ENCODE measurements at regions not wholly inside any gene's neighbourhood (a gene's known extent, or its start where the extent isn't known, plus 50 kb on each side); places are given as distances from the start of the nearest gene placed in this dataset.

DNA sequence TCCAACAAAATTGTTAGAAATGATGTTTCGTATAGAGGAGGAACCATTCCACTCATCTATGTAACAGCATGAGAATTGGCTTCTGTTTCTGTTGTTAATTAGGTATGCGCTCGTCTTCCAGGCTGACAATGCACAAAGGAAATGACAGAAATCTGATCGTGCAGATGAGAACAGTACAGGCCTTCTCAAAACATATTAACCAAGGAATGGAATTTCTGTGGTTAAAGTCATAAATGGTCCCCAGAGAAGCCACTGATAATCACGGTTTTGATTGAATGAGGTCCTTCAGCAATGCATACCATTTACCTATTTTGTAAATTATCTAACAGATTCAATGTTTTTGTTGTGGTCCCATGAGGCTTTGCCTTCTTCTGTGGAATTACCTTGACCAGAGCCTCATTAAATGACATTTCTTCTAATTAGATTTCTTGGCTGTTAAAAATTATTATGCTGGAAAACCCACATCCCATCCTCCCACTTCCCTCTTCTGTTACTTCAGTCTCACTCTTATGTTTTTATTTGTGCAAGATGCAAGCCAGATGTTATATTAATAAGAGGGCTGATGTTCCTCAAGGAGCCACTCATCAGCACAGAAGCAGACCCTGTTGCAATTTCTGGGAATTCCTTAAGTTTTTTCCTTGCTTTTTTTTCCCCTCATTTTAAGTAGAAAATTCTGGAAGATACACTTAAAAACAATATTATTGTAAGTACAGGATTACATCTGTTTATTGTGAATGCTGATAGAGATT lies 395.8 kb downstream of the PID1 start:
- Mint-ChIP-seq H3K4me3 (no peak overlapping the region), H3K9me3 (peaks cover 4 to 8% (median 7%) of the 10 kb centered on the region in 3 donors), H3K27me3 (no peaks in the 10 kb centered on the region), H3K27ac (no peak overlapping the region), H3K4me1 (no peaks in the 10 kb centered on the region), H3K36me3 (no peaks in the 10 kb centered on the region)

DNA sequence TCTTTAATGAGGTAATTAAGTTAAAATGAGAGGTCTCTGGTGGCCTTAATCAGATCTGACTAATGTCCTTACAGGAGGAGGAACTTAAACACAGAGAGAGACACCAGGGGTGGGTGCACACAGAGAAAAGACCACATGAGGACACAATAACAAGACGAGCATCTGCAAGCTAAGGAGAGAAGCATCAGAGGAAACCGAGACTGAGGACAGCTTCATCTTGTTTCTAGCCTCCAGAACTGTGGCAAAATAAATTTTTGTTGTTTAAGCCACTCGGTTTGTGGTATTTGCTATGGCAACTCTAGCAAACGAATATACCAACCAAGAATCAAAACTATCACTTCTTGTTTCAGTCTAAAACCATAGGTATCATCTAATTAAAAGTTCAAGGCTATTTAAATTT lies 400.1 kb downstream of the PID1 start:
- Mint-ChIP-seq H3K36me3 (no peaks in the 10 kb centered on the region), H3K27ac (no peak overlapping the region), H3K4me1 (no peaks in the 10 kb centered on the region), H3K27me3 (no peaks in the 10 kb centered on the region), H3K4me3 (no peak overlapping the region), H3K9me3 (peaks cover 5 to 7% (median 7%) of the 10 kb centered on the region in 3 donors)

DNA sequence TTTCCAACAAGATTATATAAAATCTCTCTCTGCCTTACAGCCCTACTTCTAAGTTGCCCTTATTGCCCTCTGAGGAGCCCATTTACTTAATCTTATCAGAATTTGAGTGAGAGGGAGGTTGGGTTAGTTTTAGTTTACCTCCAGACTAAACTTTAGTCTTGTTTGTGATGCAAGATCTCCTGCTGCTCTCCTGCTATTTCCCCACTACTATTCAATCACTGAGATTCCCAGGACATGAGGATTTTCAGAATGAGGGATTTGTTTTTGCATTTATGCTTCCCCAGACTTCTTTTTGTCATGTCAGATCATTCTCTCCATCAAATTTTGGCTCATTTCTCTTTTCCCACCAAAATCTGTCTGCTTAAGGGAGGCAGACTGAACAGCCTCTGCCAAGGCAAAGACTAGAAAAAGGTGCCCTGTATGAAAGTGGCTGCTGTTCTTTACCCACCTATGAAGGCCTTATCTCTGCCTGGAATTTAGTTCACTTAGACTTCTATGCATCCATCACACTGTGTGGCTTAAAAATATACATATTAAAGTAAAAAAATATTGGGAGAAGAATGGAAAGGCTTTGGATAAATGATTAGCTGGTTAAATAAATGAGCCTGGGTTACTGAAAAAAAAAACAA lies 401.3 kb downstream of the PID1 start:
- Mint-ChIP-seq H3K27me3 (no peaks in the 10 kb centered on the region), H3K4me1 (no peaks in the 10 kb centered on the region), H3K4me3 (no peak overlapping the region), H3K27ac (peak overlapping the region in 1 of 3 donors; percentile 16), H3K9me3 (peaks cover 5 to 11% (median 5%) of the 10 kb centered on the region in 3 donors), H3K36me3 (no peaks in the 10 kb centered on the region)

DNA sequence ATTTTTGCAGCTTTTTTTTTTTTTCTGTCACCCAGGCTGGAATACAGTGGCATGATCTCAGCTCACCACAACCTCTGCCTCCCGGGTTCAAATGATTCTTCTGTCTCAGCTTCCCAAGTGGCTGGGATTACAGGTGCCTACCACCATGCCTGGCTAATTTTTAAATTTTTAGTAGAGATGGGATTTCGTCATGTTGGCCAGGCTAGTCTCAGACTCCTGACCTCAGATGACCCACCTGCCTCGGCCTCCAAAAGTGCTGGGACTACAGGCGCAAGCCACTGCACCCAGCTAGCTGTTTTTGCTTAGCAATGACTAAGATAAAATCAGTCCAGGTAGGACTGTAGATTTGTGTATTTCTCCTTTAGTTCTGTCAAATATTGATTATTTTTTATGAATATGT lies 403.7 kb downstream of the PID1 start:
- no peaks in the 10 kb centered on the region for H3K36me3 Mint-ChIP-seq
- H3K4me1 Mint-ChIP-seq: no peaks in the 10 kb centered on the region
- H3K9me3 Mint-ChIP-seq: peaks cover 3 to 15% (median 5%) of the 10 kb centered on the region in 3 donors
- H3K4me3 Mint-ChIP-seq: no peak overlapping the region
- no peak overlapping the region for H3K27ac Mint-ChIP-seq
- no peaks in the 10 kb centered on the region for H3K27me3 Mint-ChIP-seq

DNA sequence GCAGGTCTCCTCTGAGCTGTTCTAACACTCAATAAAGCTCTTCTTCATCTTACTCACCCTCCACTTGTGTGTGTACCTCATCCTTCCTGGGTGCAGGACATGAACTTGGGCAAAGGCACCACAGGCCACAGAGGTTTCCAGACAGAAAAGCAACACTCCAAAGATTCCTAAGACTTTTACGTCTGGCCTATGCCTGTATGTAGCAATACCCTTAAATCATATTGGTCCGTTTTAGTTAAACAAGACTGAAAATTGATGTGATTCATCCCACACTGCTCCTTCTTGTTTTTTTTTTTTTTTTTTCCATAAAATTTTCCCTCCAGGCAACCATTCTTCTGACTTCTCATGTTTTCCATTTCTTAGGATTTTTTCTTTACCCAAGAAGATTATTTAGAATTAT lies 404.3 kb downstream of the PID1 start:
- Mint-ChIP-seq H3K4me3 (no peak overlapping the region), H3K36me3 (no peaks in the 10 kb centered on the region), H3K9me3 (peaks cover 2 to 12% (median 5%) of the 10 kb centered on the region in 3 donors), H3K27ac (no peak overlapping the region), H3K4me1 (no peaks in the 10 kb centered on the region), H3K27me3 (no peaks in the 10 kb centered on the region)

DNA sequence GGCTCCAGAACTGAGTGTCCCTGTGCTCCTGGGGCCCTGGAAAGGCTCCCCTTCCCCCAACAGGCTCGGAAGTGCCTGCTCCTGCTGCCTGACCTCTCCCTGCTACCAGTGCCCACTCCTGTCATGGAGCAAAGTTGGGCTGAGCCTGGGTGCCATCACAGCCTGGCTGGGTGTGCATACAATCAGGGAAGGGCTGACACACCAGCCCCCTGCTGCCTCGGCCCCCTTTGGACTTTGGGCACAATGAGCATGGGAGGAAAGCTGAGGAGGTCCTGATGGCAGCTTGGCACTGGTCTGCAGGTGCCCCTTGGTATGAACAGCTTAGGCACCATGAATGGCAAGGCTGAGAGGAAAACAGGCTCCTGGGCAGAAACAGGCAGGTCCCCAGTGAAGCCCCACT lies 405.0 kb downstream of the PID1 start:
- Mint-ChIP-seq H3K4me1 (no peaks in the 10 kb centered on the region), H3K9me3 (peaks cover 2 to 11% (median 3%) of the 10 kb centered on the region in 3 donors), H3K36me3 (no peaks in the 10 kb centered on the region), H3K27me3 (no peaks in the 10 kb centered on the region), H3K4me3 (no peak overlapping the region), H3K27ac (no peak overlapping the region)

DNA sequence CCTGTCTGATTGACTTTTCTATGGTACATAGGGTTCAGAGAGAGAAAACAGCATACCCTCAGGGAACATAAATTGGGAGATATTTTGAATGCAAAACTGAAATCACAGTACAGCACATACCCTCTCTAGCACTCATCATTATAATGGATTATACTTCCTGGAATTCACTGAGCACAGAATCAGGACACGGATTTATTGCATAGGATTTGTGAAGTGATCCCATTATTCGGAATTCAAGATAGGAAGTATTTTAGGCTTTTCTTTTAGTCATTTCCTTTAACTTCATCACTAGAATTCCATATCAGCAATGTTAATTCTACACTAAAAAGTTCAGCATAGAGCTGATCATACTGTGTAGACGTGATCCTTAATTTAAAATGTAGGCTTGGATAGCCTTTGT lies 407.0 kb downstream of the PID1 start:
- Mint-ChIP-seq H3K27ac (no peak overlapping the region), H3K4me3 (no peak overlapping the region), H3K4me1 (no peaks in the 10 kb centered on the region), H3K36me3 (no peaks in the 10 kb centered on the region), H3K9me3 (peaks cover 2 to 11% (median 4%) of the 10 kb centered on the region in 3 donors), H3K27me3 (no peaks in the 10 kb centered on the region)

DNA sequence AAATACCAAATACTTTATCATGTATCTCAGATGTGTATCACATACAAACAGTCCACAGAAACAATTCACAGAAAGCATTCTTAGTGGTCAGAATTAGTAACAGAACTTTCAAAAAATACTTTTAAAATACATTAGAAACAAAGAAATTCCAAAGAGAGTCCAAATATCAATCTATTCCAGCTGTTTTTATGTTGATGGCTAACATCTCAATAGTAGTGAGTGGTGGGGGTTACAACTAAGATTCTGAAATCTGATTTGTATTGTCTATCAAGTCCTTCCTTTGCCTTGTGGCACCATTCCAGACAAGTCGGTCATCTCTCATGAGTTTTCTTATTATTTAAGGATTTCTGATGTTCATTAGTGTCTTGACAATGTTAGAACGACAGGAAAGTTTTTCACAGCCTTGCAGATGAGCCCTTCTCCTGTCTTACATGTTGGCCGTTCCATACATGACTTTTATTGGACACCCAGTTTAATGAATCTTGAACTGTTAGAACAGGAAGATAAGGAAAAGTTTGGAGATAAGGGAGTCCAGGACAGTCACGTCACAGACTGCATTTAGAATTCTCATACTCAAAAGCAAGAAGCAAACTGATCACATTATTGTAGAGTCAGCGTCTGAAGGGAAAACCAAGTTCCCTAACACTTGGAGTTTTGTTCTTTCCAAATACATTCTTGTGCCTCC lies 410.3 kb downstream of the PID1 start:
- Mint-ChIP-seq H3K4me1 (no peaks in the 10 kb centered on the region), H3K9me3 (peaks cover 3 to 10% (median 9%) of the 10 kb centered on the region in 3 donors), H3K27ac (no peak overlapping the region), H3K27me3 (no peaks in the 10 kb centered on the region), H3K36me3 (no peaks in the 10 kb centered on the region), H3K4me3 (no peak overlapping the region)

DNA sequence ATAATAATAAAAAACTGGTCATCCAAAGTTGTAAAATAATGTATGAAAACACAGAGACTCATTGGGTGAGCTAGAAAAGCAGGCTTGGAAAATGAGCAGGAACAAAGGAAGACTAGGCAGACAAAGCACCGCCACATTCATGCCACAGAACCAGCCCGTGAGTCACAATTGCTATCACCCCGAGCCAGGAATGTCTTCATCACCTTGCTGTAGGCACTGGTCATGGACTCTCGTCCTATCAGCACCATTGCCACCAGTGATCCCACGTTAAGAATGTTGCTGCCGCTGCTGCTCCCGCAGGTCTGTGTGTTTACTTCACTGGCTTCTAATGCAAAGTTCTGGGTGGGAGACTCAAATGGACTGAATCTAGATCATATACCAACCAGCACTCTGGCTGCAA lies 417.9 kb downstream of the PID1 start:
- no peaks in the 10 kb centered on the region for H3K27me3 Mint-ChIP-seq
- H3K4me1 Mint-ChIP-seq: no peaks in the 10 kb centered on the region
- no peak overlapping the region for H3K27ac Mint-ChIP-seq
- peaks cover 4 to 8% (median 6%) of the 10 kb centered on the region in 3 donors for H3K9me3 Mint-ChIP-seq
- H3K36me3 Mint-ChIP-seq: no peaks in the 10 kb centered on the region
- H3K4me3 Mint-ChIP-seq: peak overlapping the region in 1 of 4 donors; percentile 54

DNA sequence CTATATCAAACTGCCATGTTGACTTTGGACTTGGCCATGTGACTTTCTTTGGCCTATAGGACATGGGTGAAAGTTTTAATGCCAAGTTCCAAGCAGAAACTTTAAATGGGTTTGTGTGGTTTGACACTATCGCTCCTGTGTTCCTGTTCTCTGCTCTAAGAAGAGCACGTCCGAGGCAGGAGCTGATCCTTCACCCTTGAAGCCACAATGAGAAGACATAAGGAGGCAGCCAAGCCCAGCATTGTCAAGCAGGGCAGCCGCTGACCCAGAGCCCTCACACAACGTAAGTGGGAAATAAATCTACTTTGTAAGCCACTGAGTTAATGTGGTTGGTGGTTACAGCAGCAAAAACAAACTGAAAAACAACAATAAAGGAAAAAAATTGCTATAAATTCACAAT lies 422.4 kb downstream of the PID1 start:
- Mint-ChIP-seq H3K27ac (no peak overlapping the region), H3K36me3 (no peaks in the 10 kb centered on the region), H3K27me3 (no peaks in the 10 kb centered on the region), H3K4me3 (no peak overlapping the region), H3K9me3 (peaks cover 4 to 9% (median 6%) of the 10 kb centered on the region in 3 donors), H3K4me1 (no peaks in the 10 kb centered on the region)

DNA sequence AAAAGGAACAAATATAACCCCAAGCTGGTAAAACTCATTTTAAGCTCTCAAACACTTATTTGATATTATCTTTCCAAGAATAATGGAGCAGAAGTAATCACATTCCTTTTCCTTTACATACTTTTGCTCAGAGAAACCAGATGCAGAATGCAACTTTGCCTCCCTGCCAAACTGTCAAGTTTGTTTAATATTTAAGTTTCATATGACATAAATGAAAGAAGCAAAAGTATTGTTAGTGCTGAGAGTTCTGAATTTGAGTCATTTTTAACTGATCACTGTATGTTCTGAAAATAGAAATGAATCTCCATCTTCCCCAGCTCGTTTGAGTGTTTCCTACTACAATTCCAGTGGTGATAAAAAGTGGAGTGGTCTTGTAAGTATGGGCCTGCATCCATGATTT lies 423.4 kb downstream of the PID1 start:
- Mint-ChIP-seq H3K4me3 (no peak overlapping the region), H3K9me3 (peaks cover 4 to 9% (median 6%) of the 10 kb centered on the region in 3 donors), H3K4me1 (no peaks in the 10 kb centered on the region), H3K27me3 (no peaks in the 10 kb centered on the region), H3K27ac (no peak overlapping the region), H3K36me3 (no peaks in the 10 kb centered on the region)

DNA sequence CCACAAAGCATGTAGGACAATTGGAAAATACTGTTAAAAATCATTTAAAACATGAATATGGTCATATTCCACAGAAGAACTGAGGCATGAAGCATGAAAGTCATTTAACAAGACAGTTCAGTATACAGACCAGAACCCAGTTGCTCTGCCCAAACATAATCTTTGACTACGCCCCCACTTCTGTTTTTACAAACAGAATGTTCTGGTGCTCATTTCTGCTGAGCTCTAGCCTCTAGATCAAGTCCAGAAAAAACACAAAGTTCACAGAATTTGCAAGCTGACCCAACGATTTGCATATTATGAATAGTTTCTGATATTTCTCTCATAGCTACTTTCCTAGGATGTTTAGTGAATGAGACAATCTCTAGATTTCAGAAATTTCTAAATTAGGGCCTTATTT lies 424.9 kb downstream of the PID1 start:
- peaks cover 1 to 9% (median 4%) of the 10 kb centered on the region in 3 donors for H3K9me3 Mint-ChIP-seq
- H3K27ac Mint-ChIP-seq: no peak overlapping the region
- no peak overlapping the region for H3K4me3 Mint-ChIP-seq
- H3K4me1 Mint-ChIP-seq: no peaks in the 10 kb centered on the region
- H3K27me3 Mint-ChIP-seq: no peaks in the 10 kb centered on the region
- H3K36me3 Mint-ChIP-seq: no peaks in the 10 kb centered on the region

DNA sequence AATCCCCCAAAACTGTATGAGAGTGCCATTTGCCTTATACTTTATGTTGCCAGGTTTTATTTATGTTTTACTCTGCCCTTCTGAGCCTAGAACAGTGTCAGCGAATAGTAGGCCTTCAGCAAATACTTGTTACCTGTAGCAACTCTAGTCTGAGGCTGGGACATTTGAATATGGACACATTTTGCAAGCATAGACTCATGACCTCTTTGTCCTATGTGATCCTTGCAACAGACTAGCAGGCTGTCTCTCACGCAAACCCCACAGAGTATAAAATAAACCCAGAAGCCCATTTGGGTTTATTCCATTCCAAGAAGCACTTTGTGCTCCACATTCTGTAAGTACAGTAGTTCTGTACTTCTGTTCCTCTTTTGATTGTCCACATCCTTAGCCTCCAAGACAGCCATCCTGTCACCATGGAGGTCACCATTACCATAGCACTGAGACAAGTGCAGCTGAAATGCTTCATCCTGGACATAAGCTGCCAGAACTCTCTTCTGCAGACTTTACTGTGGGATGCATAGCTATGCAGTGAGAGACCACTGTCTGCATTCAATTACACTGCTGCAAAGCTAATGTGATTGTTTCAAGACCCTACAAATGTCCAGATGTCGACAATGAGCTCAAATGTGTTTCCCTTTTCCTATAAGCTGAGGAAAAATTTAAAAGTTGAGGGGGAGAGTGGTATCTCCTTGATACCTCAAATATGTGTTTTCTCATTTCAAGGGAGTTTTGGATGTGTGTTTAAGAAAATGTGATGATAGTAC lies 425.7 kb downstream of the PID1 start:
- Mint-ChIP-seq H3K27ac (no peak overlapping the region), H3K9me3 (peaks cover 1 to 9% (median 2%) of the 10 kb centered on the region in 3 donors), H3K4me3 (no peak overlapping the region)

DNA sequence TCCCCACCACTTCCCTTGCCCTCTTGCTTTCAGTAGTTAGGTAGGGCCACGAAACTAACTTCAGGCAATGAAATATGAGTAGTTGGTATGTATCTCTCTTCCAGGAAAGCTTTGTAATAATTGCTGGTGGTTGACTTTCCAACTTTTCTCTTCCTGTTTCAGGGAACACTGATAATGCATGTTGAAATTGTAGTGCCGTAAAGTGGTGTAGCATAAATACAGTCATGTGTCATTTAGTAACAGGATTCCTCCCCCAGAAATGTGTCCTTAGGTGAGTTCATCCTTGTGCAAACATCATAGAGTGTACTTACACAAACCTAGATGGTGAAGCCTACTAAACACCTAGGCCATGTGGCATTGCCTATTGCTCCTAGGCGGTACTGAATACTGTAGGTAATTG lies 429.2 kb downstream of the PID1 start:
- Mint-ChIP-seq H3K27me3 (no peaks in the 10 kb centered on the region), H3K36me3 (no peaks in the 10 kb centered on the region), H3K9me3 (peaks cover 1 to 16% (median 4%) of the 10 kb centered on the region in 3 donors), H3K27ac (no peak overlapping the region), H3K4me1 (no peaks in the 10 kb centered on the region), H3K4me3 (no peak overlapping the region)

More for the DNA sequence above, 425.7 kb downstream of the PID1 start:
- no peaks in the 10 kb centered on the region for H3K36me3 Mint-ChIP-seq
- no peaks in the 10 kb centered on the region for H3K4me1 Mint-ChIP-seq
- no peaks in the 10 kb centered on the region for H3K27me3 Mint-ChIP-seq

DNA sequence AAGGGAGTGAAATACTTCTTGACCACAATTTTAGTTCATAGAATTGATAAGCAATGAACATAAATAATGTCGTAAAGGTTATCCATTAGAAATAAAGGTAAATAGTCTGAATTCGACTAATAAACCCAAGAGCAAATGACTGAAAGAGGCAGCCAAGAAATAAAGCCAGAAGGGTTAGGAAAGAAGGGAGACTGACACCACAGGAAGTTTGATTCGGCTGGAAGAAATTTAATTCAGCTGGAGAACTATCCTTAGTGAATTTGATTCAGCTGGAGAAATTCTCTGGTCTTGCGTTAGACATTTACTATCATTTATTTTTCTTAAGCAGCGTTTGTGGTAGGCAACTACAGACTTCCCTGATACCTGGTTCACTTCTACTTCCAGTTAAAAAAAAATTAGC lies 429.6 kb downstream of the PID1 start:
- Mint-ChIP-seq H3K27ac (no peak overlapping the region), H3K27me3 (no peaks in the 10 kb centered on the region), H3K9me3 (peaks cover 1 to 16% (median 4%) of the 10 kb centered on the region in 3 donors), H3K4me3 (peak overlapping the region in 1 of 4 donors; percentile 30), H3K36me3 (no peaks in the 10 kb centered on the region), H3K4me1 (no peaks in the 10 kb centered on the region)

All from IgD-negative memory B cell (primary cell).